HG03025 (cell line): ENCODE measurements at regions not wholly inside any gene's neighbourhood (a gene's known extent, or its start where the extent isn't known, plus 50 kb on each side); places are given as distances from the start of the nearest gene placed in this dataset.

Experiments
- ATAC-seq: cut with Tn5 transposase; IDR thresholded peaks from one replicate; pipeline ENCODE4 v1.9.1; 2021; ENCODE audit warnings: mild to moderate bottlenecking, moderate library complexity; ENCODE audit not compliant: unreplicated experiment, low FRiP score

DNA sequence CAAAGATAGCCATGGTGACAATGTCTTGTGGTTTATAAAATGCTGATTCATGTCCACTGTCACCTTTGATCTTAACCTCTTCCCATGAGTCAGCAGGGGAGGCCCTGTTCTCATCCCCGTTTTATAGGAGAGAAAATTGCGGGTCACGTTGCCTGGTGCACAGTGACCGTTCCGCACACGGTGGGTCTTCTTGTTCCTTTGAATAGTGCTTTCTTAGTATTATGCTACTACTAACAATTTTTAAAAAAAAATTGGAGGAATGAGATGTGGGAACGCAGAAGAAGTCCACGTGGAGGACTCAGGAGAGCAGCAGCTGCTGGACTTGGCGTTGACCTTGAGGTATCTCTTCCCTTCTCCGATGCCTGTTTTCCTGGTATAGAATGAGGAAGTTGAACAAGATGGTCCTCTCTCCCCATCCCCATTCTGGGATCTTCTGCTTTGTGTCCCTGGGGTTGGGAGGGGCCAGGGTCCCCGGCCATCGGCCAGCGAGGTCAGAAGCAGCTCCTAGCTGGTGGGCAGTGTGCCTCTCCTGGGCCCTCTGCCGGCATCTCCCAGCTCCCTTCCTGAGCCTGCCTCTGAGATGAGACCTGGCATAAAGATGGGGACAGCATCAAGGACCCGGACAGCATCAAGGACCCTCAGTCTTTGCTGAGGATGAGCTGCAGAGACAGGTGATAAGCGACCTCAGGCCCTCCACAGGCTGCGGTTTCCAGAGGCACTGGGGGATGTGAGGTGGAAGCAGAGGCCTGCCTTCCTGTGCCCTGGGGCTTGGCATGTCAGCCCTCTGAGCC lies 143.9 kb downstream of the C9orf50 start:
- ATAC-seq: no peak

DNA sequence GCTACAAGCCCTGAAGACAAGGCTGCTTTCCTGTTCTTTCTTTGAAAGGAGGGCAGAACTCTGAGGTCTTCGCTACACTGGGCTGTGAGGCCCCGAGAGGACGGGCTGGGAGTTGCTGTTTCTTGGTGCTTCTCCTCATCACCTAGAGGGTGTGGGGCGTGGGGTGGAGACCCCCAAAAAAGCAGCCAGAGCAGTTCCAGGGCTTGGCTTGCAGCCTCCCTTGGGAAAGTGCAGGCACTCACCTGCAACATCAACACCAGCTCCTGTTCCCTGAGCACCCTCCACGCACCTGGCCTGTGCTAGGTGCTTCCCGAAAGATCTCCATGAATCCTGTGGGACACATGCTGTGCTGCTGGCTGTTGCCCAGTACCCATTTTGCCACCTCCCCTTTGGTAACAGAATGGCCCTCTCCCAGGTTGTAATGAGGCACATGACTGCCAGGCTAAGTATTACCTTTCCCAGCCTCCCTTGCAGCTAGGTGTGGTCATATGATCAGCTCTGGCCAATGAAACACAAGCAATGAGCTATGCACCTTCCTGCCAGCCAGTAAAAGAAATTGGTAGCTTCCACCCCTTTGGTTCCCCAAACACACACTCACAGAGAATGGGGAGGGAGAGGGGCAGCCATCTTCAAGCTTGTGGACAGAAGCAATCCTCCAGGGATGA lies 146.0 kb downstream of the C9orf50 start:
- ATAC-seq: no peak

DNA sequence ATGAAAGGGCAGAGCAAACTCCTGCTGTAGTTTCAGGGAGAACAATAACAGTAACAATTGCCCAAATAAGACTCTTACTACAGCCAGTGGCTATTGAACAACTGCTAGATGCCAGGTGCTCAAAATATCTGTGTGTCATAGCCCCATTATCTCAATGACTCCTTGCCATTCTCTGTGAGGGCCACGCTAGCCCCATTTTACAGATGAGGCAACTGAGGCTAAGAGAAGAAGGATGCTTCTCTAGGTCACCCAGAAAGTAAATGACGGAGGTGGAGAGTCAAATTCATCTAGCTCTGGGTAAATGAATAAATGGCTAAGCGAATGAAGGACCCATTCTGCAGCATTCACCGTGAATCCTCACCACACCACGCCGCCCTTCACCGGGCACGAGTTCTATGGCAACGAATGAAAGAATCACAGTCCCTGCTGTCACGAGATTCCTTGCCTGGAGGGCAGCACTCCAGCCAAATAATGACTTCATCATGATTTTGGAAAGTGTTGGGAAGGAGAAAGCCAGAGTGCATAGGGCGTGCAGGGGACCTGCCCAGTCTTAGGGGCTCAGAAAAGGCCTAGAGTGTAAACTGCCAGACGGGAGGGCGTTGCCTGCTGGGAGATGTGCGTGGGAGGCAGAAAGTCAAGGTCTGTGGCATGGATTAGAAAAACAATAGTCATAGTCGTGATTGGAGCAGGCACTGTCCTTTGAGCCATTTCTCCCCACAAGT lies 147.2 kb downstream of the C9orf50 start:
- ATAC-seq: no peak

DNA sequence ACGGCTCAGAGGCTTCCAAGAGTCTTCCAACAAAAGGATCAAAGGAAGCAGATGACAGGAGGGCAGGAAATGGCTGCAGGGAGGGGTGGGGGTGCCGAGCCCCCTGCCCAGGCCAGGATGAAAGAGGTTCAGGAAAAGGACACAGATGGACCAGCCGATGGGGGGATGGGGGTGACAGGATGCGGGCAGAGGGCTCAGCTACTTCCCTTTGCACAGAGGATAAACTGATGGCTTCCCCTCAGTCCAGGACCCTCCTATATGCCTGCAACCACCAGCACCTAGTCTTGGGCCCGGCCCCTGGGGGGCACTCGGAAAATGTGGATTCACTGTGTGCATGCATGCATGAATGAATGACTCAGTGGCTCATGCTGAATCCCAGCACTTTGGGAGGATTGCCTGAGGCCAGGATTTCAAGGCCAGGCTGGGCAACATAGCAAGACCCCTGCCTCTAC lies 148.2 kb downstream of the C9orf50 start:
- ATAC-seq: no peak

DNA sequence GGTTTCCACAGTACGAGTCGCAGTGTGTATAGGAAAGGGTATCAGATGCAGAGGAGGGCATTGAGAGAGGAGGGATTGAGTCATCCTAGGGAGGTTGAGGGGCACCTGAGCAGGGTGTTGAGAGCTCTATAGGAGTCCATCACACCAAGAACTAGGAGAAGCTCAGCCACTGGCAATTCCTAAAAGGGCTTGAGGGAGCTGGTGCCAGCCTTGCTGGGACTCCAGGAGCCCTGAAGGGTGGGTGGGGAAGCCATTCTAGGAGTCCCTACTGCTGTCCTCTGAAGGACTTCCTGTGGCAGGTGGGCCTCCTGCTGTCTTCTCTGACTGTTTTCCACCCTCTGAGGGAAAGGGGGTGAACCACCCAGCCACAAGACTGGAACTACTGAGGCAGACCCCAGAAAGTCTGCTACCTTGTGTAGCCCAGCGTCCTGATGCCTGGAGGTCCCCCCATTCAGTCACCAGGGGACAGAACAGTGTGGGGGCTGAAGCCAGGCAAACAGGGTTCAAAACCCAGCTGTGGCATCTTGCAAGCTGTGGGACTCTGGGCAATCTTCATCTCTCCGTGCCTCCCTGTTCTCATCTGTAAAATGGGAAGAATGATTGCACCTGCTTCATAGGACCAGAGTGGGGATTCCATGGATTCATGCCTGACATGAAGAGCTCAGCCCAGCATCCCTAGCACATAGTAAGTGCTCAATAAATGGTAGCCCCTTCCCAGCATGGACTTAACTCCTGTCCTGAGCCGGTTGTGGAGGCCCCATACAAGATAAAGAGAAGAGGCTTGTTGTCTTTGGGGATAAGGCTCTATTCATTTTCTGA lies 149.5 kb downstream of the C9orf50 start:
- ATAC-seq: no peak

DNA sequence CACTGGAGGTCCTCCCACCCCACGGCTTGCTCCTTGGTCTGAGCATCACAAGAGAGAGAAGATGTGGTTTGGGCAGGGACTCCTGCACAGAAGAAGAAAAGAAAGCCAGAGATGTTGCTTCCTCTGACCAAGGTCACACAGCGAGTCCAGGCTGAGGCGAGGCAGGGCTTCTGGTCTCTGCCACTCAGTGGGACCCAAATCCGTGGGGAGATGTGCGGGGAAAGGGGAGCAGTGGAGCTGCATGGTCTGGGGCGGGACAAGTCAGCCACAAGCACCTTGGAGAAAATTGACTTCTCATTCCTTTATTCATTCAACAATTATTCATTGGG lies 150.9 kb downstream of the C9orf50 start:
- no peak for ATAC-seq

DNA sequence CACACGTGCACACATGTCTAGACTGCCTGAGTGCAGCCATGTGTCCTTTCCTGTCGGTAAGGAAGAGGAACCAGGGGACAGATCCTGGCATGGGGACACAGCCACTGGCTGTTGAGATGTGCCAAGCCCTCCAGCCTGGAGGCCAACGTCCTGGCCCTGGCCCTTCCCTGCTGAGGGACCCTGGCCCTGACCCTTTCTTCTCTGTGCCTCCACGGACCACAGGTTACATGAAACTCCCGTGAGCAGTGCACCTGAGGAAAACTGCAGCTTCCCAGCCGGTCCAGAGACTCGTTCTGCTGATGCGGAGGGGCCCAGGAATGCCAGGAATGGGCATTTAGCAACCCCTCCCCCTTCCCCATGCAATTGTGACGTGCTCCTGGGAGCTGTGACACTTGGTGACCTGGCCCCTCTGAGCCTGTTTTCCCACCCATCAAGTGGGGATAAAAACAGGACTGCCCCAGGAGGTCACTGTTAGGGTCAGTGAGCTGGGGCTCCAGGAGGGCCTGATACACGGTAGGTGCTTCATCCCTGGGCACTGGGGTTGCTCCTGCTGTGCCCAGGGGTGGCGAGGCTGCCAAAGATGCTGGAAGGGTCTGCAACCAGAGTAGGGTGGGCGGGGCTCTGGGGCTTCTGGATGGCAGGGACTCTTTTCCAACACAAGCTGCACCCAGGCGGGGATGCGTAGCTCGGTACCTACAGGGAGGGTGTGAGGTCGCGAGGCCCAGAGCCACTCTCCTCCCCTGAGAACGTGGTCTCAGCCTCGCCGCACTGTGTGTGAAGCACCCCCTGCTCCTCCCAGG lies 151.5 kb downstream of the C9orf50 start:
- no peak for ATAC-seq

DNA sequence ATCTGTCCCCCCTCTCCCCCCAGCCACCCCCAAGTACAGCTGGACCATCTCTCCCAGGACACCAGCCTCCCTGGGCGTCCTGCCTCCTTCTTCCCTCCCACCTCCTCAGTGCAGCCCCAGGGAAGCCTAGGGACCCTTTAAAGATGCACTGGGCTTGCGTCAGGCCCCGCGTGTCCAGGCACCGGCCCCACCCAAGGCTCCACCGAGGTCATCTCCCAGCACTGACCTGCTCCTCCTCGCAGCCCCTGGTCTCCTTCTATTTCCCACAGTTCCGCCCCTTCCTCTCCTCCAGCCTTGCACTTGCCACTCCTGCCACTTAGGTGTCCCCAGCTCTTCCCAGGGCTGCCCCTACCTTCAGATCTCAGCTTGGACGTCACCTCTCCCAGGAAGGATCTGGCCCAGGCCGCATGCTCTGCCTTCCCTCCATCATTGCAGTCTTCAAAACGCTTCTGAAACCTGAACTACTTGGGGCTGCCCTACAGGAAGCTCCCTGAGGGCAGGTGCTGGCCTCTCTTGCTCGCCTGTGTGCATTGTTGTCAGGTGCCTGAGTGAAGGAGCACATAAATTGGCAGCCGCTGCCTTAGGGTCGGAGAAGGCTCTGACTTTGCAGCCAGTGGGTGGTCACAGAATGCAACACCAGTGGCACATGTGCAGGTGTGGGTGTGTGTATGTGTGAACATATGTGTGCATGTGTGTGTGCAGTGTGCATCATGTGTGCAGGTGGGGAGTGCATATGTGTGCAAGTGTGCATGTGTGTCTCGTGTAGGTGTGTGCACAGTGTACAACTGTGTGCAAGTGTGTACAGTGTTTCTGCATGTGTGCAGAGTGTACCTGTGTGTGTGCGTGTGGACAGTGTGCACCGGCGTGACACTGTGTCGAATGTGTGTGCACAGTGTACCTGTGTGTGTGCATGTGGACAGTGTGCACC lies 152.9 kb downstream of the C9orf50 start:
- no peak for ATAC-seq

DNA sequence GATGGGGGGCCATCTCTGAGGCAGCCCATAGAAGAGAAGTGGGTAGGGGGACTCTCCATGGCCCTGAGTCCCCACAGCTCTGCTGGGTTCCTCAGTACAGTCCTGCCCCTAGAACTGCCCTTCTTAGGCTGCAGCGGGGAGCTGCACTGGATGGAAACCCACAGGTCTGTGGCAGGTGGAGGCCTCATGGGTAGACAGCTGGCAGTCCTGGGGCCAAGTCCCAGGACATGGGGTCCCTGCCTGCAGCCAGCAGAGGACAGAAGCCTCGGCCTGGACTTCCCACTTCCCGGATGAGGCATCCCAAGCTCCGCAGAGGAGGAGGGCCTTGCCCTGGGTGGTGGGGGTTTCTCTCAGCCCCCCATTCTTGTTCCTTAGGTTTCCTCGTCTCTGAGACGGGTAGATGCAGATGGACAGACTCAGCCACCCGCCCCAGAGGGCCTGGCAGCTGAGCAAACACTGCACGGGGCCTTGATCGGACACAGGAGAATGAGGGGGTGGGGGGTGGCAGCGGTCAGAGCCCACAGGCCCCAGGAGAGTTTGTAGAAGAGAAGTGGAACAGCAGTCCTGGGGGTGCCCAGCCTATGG lies 153.8 kb downstream of the C9orf50 start:
- ATAC-seq: no peak

DNA sequence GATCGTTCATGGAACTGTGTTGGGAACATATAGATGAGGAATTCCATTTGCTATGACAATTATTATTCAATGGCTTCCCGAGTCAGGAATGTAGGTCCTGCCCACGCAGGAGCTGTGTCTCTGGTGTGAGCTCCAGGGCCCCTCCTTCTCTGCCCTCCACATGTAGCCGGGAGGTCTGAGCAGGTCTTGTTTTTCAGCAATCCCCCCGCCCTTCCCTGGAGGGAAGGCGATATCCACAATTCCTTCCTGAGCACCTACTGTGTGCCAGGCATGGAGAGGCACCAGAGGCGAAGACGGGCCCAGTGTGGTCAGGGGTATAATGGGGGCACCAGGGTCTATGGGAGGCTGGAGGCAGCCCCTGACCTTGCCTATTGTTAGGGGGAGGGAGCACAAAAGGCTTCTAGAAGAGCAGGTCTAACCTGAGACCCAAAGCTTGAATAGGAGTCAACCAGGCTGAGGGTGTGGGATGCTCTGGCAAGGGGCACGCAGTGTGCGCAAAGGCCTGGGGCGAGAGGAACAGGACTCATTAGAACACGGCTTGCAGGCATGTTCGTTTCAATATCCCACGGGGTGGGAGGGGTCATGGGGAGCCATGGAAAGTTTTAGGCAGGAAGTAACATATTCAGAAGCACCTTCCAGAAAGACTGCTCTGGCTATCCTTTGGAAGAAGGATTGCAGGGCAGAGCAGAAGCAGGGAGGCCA lies 154.9 kb downstream of the C9orf50 start:
- no peak for ATAC-seq

DNA sequence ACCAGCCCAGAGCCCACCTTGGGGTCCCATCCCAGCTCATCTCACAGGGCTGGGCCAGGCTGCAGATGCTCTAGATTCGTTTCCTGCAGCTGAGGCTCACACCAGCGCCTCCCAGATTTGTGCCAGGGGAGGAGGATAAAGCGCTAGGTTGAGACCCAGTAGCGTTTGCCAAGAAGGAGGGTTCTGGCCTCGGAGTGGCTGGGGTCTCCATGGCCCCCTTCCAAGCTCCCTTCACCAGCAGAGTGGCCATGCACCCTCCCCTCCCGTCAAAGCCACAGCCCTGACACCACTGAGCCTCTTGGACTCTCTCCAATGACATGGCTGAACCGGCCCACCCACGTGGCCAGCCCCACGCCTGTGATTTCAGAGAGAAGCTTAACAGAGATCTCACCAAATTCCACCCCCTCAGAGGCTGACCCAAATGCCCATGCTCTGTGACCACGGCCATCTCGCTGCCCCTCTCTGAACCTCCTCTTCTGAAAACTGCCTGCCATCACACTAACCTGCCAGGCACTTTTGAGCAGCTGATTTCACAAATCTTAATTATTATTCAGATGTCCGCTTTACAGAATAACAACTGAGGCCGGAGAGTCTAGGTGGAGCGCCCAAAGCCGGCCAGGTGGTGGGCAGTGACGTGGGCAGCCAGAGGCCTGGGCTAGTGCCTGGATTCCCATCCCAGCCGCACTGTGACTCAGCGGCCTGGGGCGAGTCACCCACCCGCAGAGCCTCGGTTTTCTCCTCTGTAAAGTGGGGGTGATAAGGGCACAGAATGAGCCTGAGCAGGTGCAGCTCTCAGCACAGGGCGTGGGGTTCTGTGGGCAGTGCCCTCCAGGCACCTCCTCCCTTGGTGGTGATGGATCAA lies 155.7 kb downstream of the C9orf50 start:
- ATAC-seq: no peak

DNA sequence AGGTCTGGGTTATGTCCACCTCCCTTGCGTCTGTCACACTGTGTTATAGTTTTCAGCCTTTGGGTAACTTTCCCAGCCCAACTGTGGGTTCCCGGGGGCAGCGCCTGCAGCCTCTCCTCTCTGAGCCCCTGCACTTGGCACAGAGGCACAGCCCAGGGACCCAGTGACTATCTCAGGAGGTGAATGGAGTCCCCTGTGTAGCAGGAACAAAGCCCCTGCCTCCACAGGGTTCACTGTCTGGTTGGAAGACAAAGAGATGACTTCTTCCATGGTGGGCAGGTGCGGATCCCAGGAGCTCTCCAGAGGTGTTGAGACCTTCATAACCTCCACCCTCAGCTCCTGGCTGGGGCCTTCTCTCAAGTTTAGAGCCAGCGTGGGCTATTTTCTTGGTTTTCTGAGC lies 156.9 kb downstream of the C9orf50 start:
- ATAC-seq: no peak

DNA sequence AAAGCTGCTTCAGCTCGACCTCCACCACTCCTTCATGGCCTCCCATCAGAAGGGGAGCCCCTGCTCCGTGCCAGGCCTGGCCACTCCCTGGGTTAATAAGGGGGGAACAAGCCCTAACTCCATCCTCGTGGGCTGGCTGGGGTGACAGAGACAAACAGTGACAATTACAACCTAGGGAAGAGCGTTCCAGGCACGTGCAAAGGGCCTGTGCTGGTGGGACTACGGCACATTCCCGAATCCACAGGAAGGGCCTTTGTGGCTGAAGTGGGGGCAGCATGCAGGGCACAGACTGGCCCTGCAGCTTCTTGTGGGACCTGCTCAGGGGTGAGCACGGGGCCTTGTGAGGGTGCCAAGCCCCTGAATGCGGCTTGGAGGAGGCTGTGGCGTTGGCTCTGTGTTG lies 157.4 kb downstream of the C9orf50 start:
- ATAC-seq: no peak

DNA sequence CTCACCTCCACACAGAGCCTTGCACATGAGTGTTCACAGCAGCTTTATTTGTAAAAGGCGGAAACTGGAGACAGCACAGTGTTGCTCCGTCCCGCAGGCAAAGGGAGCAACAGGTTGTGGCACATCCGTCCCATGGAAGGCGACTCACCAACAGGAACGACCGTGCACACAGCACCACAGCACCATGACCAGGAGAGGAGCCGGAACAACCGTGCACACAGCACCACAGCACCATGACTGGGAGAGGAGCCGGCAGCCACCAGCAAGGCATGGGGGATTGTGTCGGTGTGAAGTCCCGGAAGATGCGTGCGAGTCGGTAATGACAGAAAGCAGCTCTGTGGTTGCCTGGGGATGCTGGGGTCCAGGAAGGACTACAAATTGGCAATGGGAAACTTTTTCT lies 158.5 kb downstream of the C9orf50 start:
- no peak for ATAC-seq

DNA sequence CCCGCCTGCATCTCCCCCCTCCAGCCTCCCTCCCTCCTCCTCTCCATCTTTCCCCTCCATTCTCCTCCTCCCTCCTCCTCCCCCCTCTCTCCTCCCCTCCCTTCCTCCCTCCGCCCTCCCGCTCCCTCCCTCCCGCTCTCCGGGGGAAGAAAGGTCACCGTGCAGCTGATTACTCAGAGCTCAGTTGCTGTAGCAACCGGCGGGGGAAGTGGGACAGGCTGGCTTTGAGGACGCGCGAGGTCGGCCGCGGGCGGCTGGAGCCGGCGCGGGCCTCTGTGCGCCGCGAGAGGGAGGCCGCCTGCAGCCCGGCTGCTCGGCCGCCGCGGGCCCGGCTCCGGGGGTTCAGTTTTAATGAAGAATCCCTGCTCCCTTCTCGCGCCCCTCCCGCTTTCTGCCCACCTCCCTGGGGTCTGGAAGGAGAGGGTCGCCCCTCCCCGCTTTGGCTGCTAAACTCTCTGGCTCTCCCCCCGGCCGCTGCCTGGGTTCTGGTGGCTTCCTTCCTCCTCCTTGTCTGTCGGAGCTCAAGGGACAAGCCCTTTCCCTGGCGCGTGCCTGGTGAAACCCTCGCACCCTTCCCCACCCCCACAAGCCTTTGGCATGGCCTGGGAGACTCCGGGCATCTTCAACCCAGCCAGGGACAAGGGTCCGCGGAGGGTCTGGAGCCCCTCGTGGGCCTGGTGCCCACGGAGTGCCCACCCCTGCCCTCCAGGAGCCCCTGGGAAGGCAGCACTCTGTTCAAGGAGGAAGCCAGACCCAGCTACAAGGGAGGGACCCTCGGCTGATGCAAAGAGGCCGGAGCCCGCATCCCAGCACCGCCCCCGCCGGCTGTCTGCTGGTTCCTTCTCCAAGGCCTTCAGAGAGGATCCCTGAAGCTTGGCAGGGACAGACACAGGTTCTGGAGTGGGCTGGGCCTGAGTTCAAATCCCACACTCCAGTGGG lies 160.3 kb downstream of the C9orf50 start:
- peak; percentile 53 for ATAC-seq
